ENCODE measurements at regions not wholly inside any gene's neighbourhood (a gene's known extent, or its start where the extent isn't known, plus 50 kb on each side); places are given as distances from the start of the nearest gene placed in this dataset.

GRCh38 chr13:99124794-99125316, 75.8 kb upstream of the UBAC2 start:
- ChIA-PET CTCF (no interaction called here), RAD21 (ENCODE audit: low non-redundant PET in 1 of 2, low total read pairs in 2 of 2, uncharacterized antibody in 2 of 2, unreplicated experiment in 2 of 2) (no interaction called here), POLR2A (no interaction called here)
- Histone ChIP-seq H3K4me2 (ENCODE audit: low read length) (peak overlapping the region; percentile 53), H3K79me2 (ENCODE audit: insufficient read depth, low read length) (no peaks in the 10 kb centered on the region), H3K9ac (ENCODE audit: low read length) (no peak overlapping the region), H4K20me1 (ENCODE audit: insufficient read depth) (no peaks in the 10 kb centered on the region), H2AFZ (ENCODE audit: low read depth, low read length, poor library complexity, severe bottlenecking) (peak overlapping the region; percentile 90), H3K27ac (ENCODE audit: low read depth, low read length) (no peak overlapping the region), H3K27me3 (ENCODE audit: insufficient read depth, low read length) (no peaks in the 10 kb centered on the region), H3K4me3 (replicated peaks in 1 of 2; ENCODE audit: low read depth in 1 of 2, low read length in 2 of 2) (no peak overlapping the region), H3K9me2 (ENCODE audit: insufficient read depth) (no peaks in the 10 kb centered on the region), H3K36me3 (ENCODE audit: control insufficient read depth in 1 of 2, insufficient read depth in 2 of 2, low read length in 2 of 2) (no peaks in the 10 kb centered on the region), H3K4me1 (ENCODE audit: control insufficient read depth in 1 of 2, insufficient read depth in 2 of 2, low read length in 2 of 2) (peaks cover 0 to 13% of the 10 kb centered on the region in 2 experiments; a peak in 2 of 4 replicates), H3K9me3 (ENCODE audit: control insufficient read depth in 1 of 2, insufficient read depth in 1 of 2, low read depth in 1 of 2, low read length in 2 of 2) (no peaks in the 10 kb centered on the region)
- BruUV-seq (replicated peaks): no TSS peak
- TF ChIP-seq FOSL1 (IDR thresholded peaks at IDR 0.05; ENCODE audit: low read depth) (peak; percentile 45; the same call in 1 of the 2 replicates), JUND (IDR thresholded peaks at IDR 0.05) (peak; percentile 43; the same call in 1 of the 2 replicates), EGR1 (IDR thresholded peaks at IDR 0.05; ENCODE audit: low read depth) (no peak), YY1 (IDR thresholded peaks at IDR 0.05; ENCODE audit: extremely low read depth, insufficient replicate concordance, low read depth, low read length) (no peak)
- ATAC-seq (peak; percentile 58), DNase-seq (ENCODE audit: low read depth, low spot score) (peak; percentile 3)
- intact Hi-C loops (cut with micrococcal nuclease): no loop called here

- no peaks in the 10 kb centered on the region for H3K79me2 ChIP-seq (ENCODE audit: insufficient read depth, low read length)
- H3K9me3 ChIP-seq (ENCODE audit: control insufficient read depth in 1 of 2, insufficient read depth in 1 of 2, low read depth in 1 of 2, low read length in 2 of 2): no peaks in the 10 kb centered on the region
- DNase-seq (ENCODE audit: low read depth, low spot score) (no peak), ATAC-seq (no peak)
- RAD21 ChIA-PET (ENCODE audit: low non-redundant PET in 1 of 2, low total read pairs in 2 of 2, uncharacterized antibody in 2 of 2, unreplicated experiment in 2 of 2): no interaction called here
- H3K4me1 ChIP-seq (ENCODE audit: control insufficient read depth in 1 of 2, insufficient read depth in 2 of 2, low read length in 2 of 2): peaks cover 0 to 13% of the 10 kb centered on the region in 2 experiments; a peak in 2 of 4 replicates
- intact Hi-C loops (cut with micrococcal nuclease): no loop called here
- H3K9me2 ChIP-seq (ENCODE audit: insufficient read depth): no peaks in the 10 kb centered on the region
- peak overlapping the region; percentile 90 for H2AFZ ChIP-seq (ENCODE audit: low read depth, low read length, poor library complexity, severe bottlenecking)
- no peaks in the 10 kb centered on the region for H4K20me1 ChIP-seq (ENCODE audit: insufficient read depth)
- no peaks in the 10 kb centered on the region for H3K36me3 ChIP-seq (ENCODE audit: control insufficient read depth in 1 of 2, insufficient read depth in 2 of 2, low read length in 2 of 2)
- TF ChIP-seq EGR1 (IDR thresholded peaks at IDR 0.05; ENCODE audit: low read depth): no peak
- no peak for TF ChIP-seq REST (IDR thresholded peaks at IDR 0.05; ENCODE audit: low read depth)
- TF ChIP-seq CBX3 (IDR thresholded peaks at IDR 0.05; ENCODE audit: low read depth): no peak
- no peak for TF ChIP-seq EZH2phosphoT487 (IDR thresholded peaks at IDR 0.05; ENCODE audit: borderline replicate concordance)
- no peak for TF ChIP-seq ZBTB33 (IDR thresholded peaks at IDR 0.05; ENCODE audit: extremely low read depth, insufficient replicate concordance, low read length)
- TF ChIP-seq RAD21 (IDR thresholded peaks at IDR 0.05; ENCODE audit: low read depth): no peak
- no peak for TF ChIP-seq ELF1 (IDR thresholded peaks at IDR 0.05; ENCODE audit: borderline replicate concordance, low read depth)
- TF ChIP-seq SRF (IDR thresholded peaks at IDR 0.05; ENCODE audit: low read depth): no peak
- H3K27me3 ChIP-seq (ENCODE audit: insufficient read depth, low read length): no peaks in the 10 kb centered on the region
- peak overlapping the region; percentile 53 for H3K4me2 ChIP-seq (ENCODE audit: low read length)
- H3K4me3 ChIP-seq (replicated peaks in 1 of 2; ENCODE audit: low read depth in 1 of 2, low read length in 2 of 2): no peak overlapping the region
- BruUV-seq (replicated peaks): no TSS peak
- CTCF ChIA-PET: no interaction called here
- POLR2A ChIA-PET: no interaction called here
- H3K9ac ChIP-seq (ENCODE audit: low read length): no peak overlapping the region
- no peak overlapping the region for H3K27ac ChIP-seq (ENCODE audit: low read depth, low read length)
Measured at GRCh38 chr13:99125326-99125915, 75.2 kb upstream of the UBAC2 start.

Measured in HCT116 (cell line).